ENCODE measurements at regions not wholly inside any gene's neighbourhood (a gene's known extent, or its start where the extent isn't known, plus 50 kb on each side); places are given as distances from the start of the nearest gene placed in this dataset.

DNA sequence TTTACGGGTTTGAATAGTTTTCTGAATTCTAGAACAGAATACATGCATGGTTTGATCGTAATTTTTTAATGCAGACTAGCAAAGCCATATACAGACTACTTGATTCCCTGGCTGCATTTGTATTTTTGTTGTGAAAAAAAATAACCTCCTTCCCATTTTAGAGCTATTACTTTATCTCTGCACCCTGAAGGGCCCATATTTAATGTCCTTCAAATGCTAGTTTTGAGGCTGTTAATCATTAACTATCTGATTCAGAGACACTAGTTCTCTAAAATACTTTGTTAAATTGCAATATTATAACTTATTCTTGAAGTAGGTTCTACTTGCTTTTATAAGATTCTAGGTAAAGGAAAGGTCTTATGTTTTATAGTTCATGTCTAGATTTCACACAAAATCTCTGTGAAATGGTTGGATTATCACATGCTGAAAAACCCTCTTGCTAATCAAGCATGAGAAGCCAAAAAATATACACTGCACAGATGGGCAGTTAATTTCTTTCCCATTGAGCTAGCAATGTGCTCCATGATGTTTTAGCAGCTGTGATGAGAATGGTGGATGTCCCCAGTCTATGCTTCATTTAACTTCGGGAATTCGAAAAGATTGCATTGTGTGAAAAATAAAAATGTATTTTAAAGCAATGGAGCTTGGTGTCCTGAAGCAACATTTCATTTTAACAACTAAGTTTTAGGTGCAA is 634.0 kb upstream of the BCHE start:
- Mint-ChIP-seq H3K27me3 (no peaks in the 10 kb centered on the region), H3K4me1 (no peaks in the 10 kb centered on the region), H3K9me3 (peaks cover 0 to 5% of the 10 kb centered on the region in 2 donors), H3K27ac (no peak overlapping the region), H3K4me3 (no peak overlapping the region)
- no peak for ATAC-seq
- DNase-seq, result no peak

DNA sequence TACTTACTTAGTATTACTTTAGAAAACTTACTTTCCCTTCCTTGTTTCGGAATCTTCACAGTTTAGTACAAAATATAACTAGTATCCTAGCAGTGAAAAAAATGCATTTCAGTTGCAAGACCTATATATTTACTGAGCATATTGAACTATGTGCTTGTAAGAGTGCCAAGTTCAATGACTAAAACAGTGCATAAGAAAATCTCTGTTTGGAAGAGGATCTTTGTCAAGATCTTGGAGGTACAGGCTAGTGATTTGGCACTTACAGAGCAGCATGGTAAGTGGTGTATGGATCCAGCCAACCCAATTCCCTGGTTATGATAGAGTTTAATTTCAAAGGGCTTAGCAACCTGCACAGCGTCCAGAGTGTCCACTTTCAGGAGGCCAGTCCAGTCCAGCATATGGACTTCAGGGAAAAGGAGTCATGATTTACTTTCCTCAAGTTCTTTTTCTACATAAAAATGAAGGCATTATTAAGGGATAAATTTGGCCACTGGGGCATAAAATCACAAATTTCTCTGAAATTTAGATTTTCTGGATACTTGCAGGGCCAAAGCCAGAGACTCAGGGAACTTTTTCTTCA is 625.8 kb upstream of the BCHE start:
- Mint-ChIP-seq H3K27me3 (no peaks in the 10 kb centered on the region), H3K9me3 (peaks cover 4 to 15% of the 10 kb centered on the region in 2 donors), H3K4me1 (no peaks in the 10 kb centered on the region), H3K4me3 (no peak overlapping the region), H3K27ac (no peak overlapping the region)
- DNase-seq (no peak), ATAC-seq (no peak)

DNA sequence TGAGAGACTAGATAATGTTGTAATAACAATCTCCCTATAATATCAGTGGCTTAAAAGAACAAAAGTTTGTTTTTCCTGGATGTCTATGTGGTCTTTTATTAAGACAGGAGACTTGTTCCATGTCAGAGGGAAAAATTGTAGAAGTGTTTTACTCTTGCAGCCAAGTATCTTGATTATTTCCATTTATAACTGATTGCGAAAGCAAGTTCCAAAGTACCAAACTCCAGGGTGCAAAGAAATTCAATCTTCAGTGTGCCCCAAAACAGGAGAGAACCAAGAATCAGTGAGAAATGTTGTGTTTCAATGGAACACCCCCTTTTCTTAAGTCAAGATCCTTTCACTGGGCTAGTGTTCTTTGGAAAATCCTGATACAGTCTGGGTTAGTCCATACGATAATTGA is 624.4 kb upstream of the BCHE start:
- H3K4me1 Mint-ChIP-seq, result no peaks in the 10 kb centered on the region
- no peak for ATAC-seq
- no peak overlapping the region for H3K4me3 Mint-ChIP-seq
- H3K9me3 Mint-ChIP-seq, result peaks cover 14 to 23% of the 10 kb centered on the region in 2 donors
- H3K27me3 Mint-ChIP-seq, result no peaks in the 10 kb centered on the region
- H3K27ac Mint-ChIP-seq, result no peak overlapping the region
- DNase-seq, result no peak

DNA sequence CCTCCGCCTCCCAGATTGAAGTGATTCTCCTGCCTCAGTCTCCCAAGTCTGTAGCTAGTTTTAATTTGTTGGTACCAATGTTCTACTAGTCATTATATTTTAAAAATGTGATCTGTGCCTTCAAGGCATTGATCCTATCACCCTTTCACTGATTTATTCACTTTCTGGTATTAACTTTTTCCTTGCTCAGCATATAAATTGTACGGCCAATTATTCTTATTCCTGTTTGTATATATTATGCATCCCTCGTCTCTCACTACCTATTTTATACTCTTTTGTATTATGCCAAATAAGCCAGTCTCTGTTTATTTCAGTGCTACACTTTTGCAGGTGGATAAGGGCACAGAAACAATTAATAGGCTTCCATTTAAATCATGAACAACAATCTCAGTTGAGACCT is 620.2 kb upstream of the BCHE start:
- Mint-ChIP-seq H3K27ac (no peak overlapping the region), H3K4me1 (no peaks in the 10 kb centered on the region), H3K27me3 (no peaks in the 10 kb centered on the region), H3K9me3 (peaks cover 16 to 23% of the 10 kb centered on the region in 2 donors), H3K4me3 (no peak overlapping the region)
- no peak for ATAC-seq
- DNase-seq, result no peak

DNA sequence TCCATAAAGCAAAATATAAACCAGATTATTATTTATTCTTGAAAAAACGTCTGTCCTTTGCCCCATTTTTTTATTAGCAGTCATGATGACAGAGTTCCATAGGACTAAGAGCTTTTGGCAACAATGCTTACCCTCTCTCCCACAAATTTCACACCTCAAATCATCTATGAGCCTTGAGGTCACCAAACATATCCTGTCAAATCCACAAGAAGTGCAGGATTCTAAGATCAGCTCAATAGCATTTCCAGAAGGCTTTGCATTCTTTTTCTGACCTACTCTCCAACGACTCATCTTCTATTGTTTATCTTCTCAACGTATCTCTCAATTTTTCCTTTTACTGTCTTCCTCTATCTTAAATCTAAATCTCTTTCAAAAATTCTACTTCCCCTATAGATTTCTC is 619.1 kb upstream of the BCHE start:
- DNase-seq (no peak), ATAC-seq (no peak)
- Mint-ChIP-seq H3K4me3 (no peak overlapping the region), H3K4me1 (no peaks in the 10 kb centered on the region), H3K9me3 (peaks cover 20 to 23% of the 10 kb centered on the region in 2 donors), H3K27ac (no peak overlapping the region), H3K27me3 (no peaks in the 10 kb centered on the region)

DNA sequence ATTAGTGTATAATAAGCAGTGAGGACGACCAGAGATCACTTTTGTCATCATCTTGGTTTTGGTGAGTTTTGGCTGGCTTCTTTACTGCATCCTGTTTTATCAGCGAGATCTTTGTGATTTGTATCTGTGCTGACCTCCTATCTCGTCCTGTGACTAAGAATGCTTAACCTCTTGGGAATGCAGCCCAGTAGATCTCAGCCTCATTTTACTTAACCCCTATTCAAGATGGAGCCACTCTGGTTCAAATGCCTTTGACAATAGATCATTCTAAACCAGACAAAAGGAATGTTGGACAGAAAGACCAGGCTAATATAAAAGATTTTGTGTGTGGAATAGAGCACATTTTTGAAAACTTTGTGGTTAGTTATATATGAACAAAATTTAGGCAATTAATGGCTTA is 618.5 kb upstream of the BCHE start:
- Mint-ChIP-seq H3K27me3 (no peaks in the 10 kb centered on the region), H3K9me3 (peaks cover 20 to 23% of the 10 kb centered on the region in 2 donors), H3K27ac (no peak overlapping the region), H3K4me3 (no peak overlapping the region), H3K4me1 (no peaks in the 10 kb centered on the region)
- DNase-seq, result no peak
- ATAC-seq, result no peak

DNA sequence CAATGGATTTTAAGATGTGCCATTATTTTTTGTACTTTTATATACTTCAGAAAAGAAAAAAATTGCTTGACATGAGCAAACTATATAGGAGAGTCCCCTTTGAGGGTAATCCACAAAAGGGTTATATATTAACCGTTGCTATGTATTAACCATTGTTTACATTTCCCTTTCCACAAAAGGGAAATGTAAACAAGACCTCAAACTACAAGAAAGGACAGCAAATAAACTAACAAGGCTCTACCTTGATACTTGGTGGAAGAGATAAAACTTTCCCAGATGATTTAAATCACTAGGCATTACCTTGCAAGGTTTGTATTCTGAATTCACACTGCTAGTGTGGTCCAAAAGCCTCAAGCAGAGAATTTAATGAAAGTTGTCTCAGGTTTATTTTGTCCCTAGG is 616.3 kb upstream of the BCHE start:
- Mint-ChIP-seq H3K27ac (no peak overlapping the region), H3K27me3 (no peaks in the 10 kb centered on the region), H3K4me1 (no peaks in the 10 kb centered on the region), H3K9me3 (peaks cover 13 to 16% of the 10 kb centered on the region in 2 donors), H3K4me3 (no peak overlapping the region)
- no peak for DNase-seq
- no peak for ATAC-seq

DNA sequence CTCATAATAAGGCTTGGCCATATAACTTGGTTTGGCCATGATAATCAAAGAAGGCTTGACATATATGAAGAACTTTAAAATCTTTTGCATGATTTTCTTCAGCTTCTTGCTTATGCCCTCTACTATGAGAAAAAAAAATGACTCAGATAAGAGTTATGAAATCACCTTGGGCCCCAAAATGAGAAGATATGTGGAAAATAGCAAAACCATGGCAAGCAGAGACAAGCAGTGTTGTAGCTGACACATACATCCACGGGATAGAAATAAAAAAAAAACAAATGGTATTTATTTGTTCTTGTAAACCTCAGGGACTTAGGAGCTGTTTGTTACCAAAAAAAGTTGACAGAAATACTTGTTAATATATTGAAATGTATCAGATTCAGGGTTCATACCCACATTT is 614.8 kb upstream of the BCHE start:
- Mint-ChIP-seq H3K27ac (no peak overlapping the region), H3K4me3 (no peak overlapping the region), H3K9me3 (peaks cover 0 to 10% of the 10 kb centered on the region in 2 donors), H3K4me1 (no peaks in the 10 kb centered on the region), H3K27me3 (no peaks in the 10 kb centered on the region)
- no peak for ATAC-seq
- no peak for DNase-seq

DNA sequence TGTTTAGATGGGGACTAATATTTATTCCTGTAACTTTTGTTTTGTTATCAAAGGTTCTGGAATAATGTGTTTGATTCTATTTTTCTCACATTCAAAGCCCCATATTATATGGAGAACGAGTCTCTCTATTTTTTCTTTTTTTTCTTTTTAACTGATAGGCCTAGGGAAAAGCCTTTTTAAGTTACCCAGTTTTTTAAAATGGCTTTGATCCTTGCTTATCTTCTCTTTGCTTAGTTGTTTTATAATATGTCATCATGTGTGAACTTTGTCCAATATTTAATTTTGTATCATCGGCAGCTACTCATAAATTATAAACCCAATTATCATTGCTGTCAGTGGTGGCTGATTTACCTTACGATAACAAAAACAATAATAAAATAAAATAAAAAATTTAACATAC is 610.3 kb upstream of the BCHE start:
- no peaks in the 10 kb centered on the region for H3K27me3 Mint-ChIP-seq
- H3K4me1 Mint-ChIP-seq, result no peaks in the 10 kb centered on the region
- H3K4me3 Mint-ChIP-seq, result no peak overlapping the region
- no peak overlapping the region for H3K27ac Mint-ChIP-seq
- ATAC-seq (no peak), DNase-seq (no peak)
- H3K9me3 Mint-ChIP-seq, result peaks cover 0 to 4% of the 10 kb centered on the region in 2 donors

DNA sequence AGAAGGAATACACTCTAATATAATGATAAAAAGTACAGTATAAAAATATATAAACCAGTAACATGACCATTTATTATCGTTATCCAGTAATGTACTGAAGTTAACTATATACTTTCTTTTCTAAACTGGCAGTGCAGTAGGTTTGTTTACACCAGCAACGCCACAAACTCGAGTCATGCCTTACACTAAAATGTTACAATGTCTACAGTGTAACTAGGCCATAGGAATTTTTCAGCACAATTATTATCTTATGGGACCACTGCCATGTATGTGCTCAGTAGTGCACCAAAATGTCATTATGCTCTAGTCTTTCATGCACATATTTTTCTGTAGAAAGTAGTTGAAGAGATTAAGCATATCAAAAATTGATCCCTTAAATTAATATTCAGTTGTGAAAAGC is 609.8 kb upstream of the BCHE start:
- Mint-ChIP-seq H3K9me3 (peaks cover 2 to 5% of the 10 kb centered on the region in 2 donors), H3K4me1 (no peaks in the 10 kb centered on the region), H3K4me3 (no peak overlapping the region), H3K27me3 (no peaks in the 10 kb centered on the region), H3K27ac (no peak overlapping the region)
- ATAC-seq (no peak), DNase-seq (no peak)

DNA sequence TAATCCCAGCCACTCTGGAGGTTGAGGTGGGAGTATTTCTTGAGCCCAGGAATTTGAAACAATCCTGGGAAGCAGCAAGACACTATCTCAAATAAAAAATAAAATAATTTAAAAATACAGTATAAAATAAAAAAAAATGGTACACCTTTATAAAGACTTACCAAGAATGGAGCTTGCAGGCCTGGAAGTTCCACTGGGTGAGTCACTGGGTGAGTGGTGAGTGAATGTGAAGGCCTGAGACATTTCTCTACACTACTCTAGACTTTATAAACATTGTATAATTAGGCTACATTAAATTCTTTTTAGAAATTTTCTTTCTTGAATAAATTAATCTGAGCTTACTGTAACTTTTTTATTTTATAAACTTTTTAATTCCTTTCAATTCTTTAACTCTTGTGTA is 609.1 kb upstream of the BCHE start:
- no peaks in the 10 kb centered on the region for H3K4me1 Mint-ChIP-seq
- no peak overlapping the region for H3K27ac Mint-ChIP-seq
- no peak for DNase-seq
- ATAC-seq, result no peak
- H3K9me3 Mint-ChIP-seq, result peaks cover 0 to 8% of the 10 kb centered on the region in 2 donors
- H3K27me3 Mint-ChIP-seq, result no peaks in the 10 kb centered on the region
- no peak overlapping the region for H3K4me3 Mint-ChIP-seq

DNA sequence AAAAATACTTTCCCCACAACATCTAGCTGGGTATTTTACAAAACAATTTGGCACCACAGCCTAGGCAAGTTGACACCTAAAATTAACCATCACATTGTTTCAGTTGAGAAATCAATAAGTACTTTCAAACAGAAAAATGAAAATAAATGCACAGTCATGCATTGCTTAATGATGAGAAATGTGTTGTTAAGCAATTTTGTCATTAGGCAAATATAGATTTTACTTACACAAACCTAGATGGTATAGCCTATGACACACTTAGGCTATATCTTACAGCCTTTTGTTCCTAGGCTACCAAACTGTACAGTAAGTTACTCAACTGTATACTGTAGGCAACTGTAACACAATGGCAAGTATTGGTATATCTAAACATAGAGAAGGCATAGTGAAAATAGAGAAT is 608.6 kb upstream of the BCHE start:
- Mint-ChIP-seq H3K27ac (no peak overlapping the region), H3K4me1 (no peaks in the 10 kb centered on the region), H3K27me3 (no peaks in the 10 kb centered on the region), H3K9me3 (peaks cover 0 to 12% of the 10 kb centered on the region in 2 donors), H3K4me3 (no peak overlapping the region)
- ATAC-seq (no peak), DNase-seq (no peak)

DNA sequence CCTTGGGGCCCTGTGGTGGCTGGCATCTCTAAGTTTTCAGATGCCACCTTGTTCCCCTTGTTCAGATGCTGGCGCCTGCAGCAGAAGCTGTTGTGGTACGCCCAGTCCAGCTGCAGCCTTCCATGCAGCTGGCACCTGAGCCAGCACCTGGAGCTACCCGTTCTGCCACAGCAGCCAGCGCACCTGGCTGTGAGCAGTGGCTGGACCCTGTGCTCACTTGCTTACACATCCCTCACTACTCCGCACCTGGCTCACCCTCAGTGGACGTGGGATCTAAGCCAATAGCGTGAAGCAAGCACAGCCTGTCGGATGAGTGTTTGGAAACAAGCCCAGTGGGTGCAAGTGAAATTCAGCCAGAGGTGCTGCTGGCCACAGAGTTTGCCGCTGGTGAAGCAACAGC is 607.5 kb upstream of the BCHE start:
- Mint-ChIP-seq H3K9me3 (peaks cover under 1 to 15% of the 10 kb centered on the region in 2 donors), H3K27ac (no peak overlapping the region), H3K4me3 (no peak overlapping the region), H3K27me3 (no peaks in the 10 kb centered on the region), H3K4me1 (no peaks in the 10 kb centered on the region)
- ATAC-seq (no peak), DNase-seq (no peak)

DNA sequence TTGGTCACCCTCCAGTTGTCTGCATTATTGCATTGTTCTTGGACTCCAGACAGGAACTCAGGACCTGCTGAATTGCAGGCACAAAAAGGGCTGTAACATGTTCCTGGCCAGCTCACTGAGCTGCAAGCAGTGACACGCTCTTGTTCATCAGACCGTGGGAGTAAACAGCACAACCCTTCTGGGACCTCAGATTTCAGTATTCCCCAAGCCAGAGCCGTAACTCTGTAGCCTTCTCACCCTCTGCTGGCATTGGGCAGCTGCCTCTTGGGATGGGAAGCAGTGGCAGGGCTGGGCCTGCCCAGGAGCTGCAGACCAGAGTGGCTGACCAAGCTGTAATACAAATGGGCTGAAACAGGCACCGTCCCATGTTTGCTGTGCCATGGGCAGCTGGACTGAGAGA is 607.1 kb upstream of the BCHE start:
- no peak overlapping the region for H3K27ac Mint-ChIP-seq
- H3K4me3 Mint-ChIP-seq, result no peak overlapping the region
- H3K4me1 Mint-ChIP-seq, result no peaks in the 10 kb centered on the region
- DNase-seq, result no peak
- H3K9me3 Mint-ChIP-seq, result peaks cover 5 to 15% of the 10 kb centered on the region in 2 donors
- H3K27me3 Mint-ChIP-seq, result no peaks in the 10 kb centered on the region
- no peak for ATAC-seq

DNA sequence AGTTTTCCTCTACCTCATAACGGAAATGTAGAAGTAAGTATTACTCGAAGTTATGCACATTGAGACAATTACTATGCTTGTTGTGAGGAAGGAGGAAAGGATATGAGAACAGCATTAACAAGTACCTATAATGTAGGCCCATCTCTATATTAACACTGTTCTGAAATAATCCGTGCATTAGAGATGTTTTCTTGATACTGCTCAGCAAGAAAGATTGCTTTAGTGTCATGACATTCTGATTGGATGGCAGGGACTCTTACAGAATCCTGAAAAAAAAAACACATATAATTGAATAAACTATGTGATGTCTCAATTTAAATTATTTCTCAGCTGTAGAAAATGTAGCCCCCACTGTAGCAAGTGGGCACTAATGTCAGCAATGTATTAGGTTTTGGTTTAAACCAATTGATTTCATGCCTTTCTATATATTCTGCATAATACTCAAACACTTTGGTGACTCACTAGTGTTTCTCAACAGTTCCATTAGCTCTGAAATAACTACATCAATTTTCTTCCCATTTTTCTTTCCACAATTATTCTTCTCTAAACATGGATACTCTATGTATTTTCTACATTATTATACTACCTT is 598.3 kb upstream of the BCHE start:
- no peaks in the 10 kb centered on the region for H3K27me3 Mint-ChIP-seq
- no peak overlapping the region for H3K27ac Mint-ChIP-seq

DNA sequence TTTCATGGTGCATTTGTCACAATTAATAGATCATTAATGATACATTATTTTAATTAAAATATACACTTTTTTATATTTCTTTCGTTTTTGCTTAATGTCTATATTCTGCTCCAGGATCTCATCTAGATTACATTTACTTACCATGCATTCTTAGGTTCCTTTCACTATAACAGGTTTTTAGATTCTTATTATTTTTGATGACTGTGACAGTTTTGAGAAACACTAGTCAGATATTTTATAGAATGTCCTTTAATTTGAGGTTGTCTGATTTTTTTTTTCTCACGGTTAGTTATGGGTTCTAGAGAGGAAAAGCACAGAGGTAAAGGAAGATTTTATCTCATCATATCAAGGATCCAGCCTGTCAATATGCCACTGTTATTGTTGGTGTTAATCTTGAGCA is 595.8 kb upstream of the BCHE start:
- peaks cover 4 to 9% of the 10 kb centered on the region in 2 donors for H3K9me3 Mint-ChIP-seq
- H3K4me3 Mint-ChIP-seq, result no peak overlapping the region
- H3K27me3 Mint-ChIP-seq, result no peaks in the 10 kb centered on the region
- H3K27ac Mint-ChIP-seq, result no peak overlapping the region
- no peaks in the 10 kb centered on the region for H3K4me1 Mint-ChIP-seq
- ATAC-seq (no peak), DNase-seq (no peak)

More for the DNA sequence above, 598.3 kb upstream of the BCHE start:
- DNase-seq (no peak), ATAC-seq (no peak)
- Mint-ChIP-seq H3K9me3 (peaks cover 5 to 9% of the 10 kb centered on the region in 2 donors), H3K4me1 (no peaks in the 10 kb centered on the region), H3K4me3 (no peak overlapping the region)

Measured in stimulated activated naive CD8-positive, alpha-beta T cell treated with anti-CD3 and anti-CD28 coated beads, Interleukin-15, amount 100 ng/mL, for 72 hours (primary cell).